ENCODE measurements at regions not wholly inside any gene's neighbourhood (a gene's known extent, or its start where the extent isn't known, plus 50 kb on each side); places are given as distances from the start of the nearest gene placed in this dataset.

GRCh38 chr13:94864474-94864873 is 152.1 kb upstream of the SOX21 start:
- no peak for DNase-seq
- no peaks in the 10 kb centered on the region for H3K9me3 ChIP-seq
- H3K4me3 ChIP-seq (ENCODE audit: low read depth, low read length), result no peak overlapping the region
- H3K4me1 ChIP-seq, result no peaks in the 10 kb centered on the region; the same call in 1 of the 2 replicates
- no peak for TF ChIP-seq CTCF (IDR thresholded peaks at IDR 0.05; ENCODE audit: low read depth, low read length)
- H3K36me3 ChIP-seq, result no peaks in the 10 kb centered on the region
- H3K27me3 ChIP-seq, result peaks cover 68% of the 10 kb centered on the region

GRCh38 chr13:94860981-94861407 is 148.6 kb upstream of the SOX21 start:
- no peak for TF ChIP-seq CTCF (IDR thresholded peaks at IDR 0.05; ENCODE audit: low read depth, low read length)
- Histone ChIP-seq H3K36me3 (no peaks in the 10 kb centered on the region), H3K9me3 (no peaks in the 10 kb centered on the region), H3K27me3 (peaks cover 87% of the 10 kb centered on the region), H3K4me3 (ENCODE audit: low read depth, low read length) (peak overlapping the region; percentile 19), H3K4me1 (no peaks in the 10 kb centered on the region; the same call in 1 of the 2 replicates)
- DNase-seq, result no peak

- TF ChIP-seq CTCF (IDR thresholded peaks at IDR 0.05; ENCODE audit: low read depth, low read length), result no peak
- H3K27me3 ChIP-seq, result peaks cover 84% of the 10 kb centered on the region
- DNase-seq, result no peak
- H3K4me3 ChIP-seq (ENCODE audit: low read depth, low read length), result no peak overlapping the region
- H3K9me3 ChIP-seq, result no peaks in the 10 kb centered on the region
- H3K4me1 ChIP-seq, result no peaks in the 10 kb centered on the region; the same call in 1 of the 2 replicates
- no peaks in the 10 kb centered on the region for H3K36me3 ChIP-seq
Measured at GRCh38 chr13:94859811-94860210, 147.5 kb upstream of the SOX21 start.

GRCh38 chr13:94859278-94859691 is 146.9 kb upstream of the SOX21 start:
- Histone ChIP-seq H3K9me3 (no peaks in the 10 kb centered on the region), H3K27me3 (peaks cover 83% of the 10 kb centered on the region), H3K4me3 (ENCODE audit: low read depth, low read length) (no peak overlapping the region), H3K36me3 (no peaks in the 10 kb centered on the region), H3K4me1 (no peaks in the 10 kb centered on the region; the same call in 1 of the 2 replicates)
- no peak for TF ChIP-seq CTCF (IDR thresholded peaks at IDR 0.05; ENCODE audit: low read depth, low read length)
- no peak for DNase-seq

GRCh38 chr13:94858856-94859255 is 146.5 kb upstream of the SOX21 start:
- DNase-seq, result no peak
- peaks cover 79% of the 10 kb centered on the region for H3K27me3 ChIP-seq
- TF ChIP-seq CTCF (IDR thresholded peaks at IDR 0.05; ENCODE audit: low read depth, low read length), result no peak
- H3K4me1 ChIP-seq, result no peaks in the 10 kb centered on the region; the same call in 1 of the 2 replicates
- H3K9me3 ChIP-seq, result no peaks in the 10 kb centered on the region
- no peaks in the 10 kb centered on the region for H3K36me3 ChIP-seq
- no peak overlapping the region for H3K4me3 ChIP-seq (ENCODE audit: low read depth, low read length)

- peaks cover 42% of the 10 kb centered on the region for H3K27me3 ChIP-seq
- TF ChIP-seq CTCF (IDR thresholded peaks at IDR 0.05; ENCODE audit: low read depth, low read length), result no peak
- DNase-seq, result no peak
Measured at GRCh38 chr13:94854688-94855087, 142.3 kb upstream of the SOX21 start.

More at GRCh38 chr13:94854688-94855087, 142.3 kb upstream of the SOX21 start:
- no peaks in the 10 kb centered on the region for H3K36me3 ChIP-seq
- no peaks in the 10 kb centered on the region; the same call in 1 of the 2 replicates for H3K4me1 ChIP-seq
- no peaks in the 10 kb centered on the region for H3K9me3 ChIP-seq
- H3K4me3 ChIP-seq (ENCODE audit: low read depth, low read length), result no peak overlapping the region

All from BE2C (cell line).